GM18907 (cell line): ENCODE measurements at regions not wholly inside any gene's neighbourhood (a gene's known extent, or its start where the extent isn't known, plus 50 kb on each side); places are given as distances from the start of the nearest gene placed in this dataset.
A peak's percentile ranks its signal among the peaks of the same experiment; 100 is the strongest.
"Not testable (repeated sequence)": the region's sequence is repeated elsewhere in the genome, so short reads cannot be mapped to it uniquely, and the experiment has no call there.

ENCODE experiments used
- ATAC-seq: cut with Tn5 transposase; IDR thresholded peaks from one replicate; pipeline ENCODE4 v1.9.1; 2021; ENCODE audit warnings: mild to moderate bottlenecking, moderate library complexity; ENCODE audit not compliant: unreplicated experiment

- peak; percentile 76 for ATAC-seq
Measured at GRCh38 chr6:85983032-85983659, 340.5 kb upstream of the SYNCRIP start.

- no peak for ATAC-seq
Measured at GRCh38 chr6:85977661-85978060, 335.0 kb upstream of the SYNCRIP start.

- ATAC-seq, result peak; percentile 86
Measured at GRCh38 chr6:85975957-85976356, 333.3 kb upstream of the SYNCRIP start.

- no peak for ATAC-seq
Measured at GRCh38 chr6:85971238-85971637, 328.6 kb upstream of the SYNCRIP start.

GRCh38 chr6:85966828-85967227 lies 324.1 kb upstream of the SYNCRIP start:
- no peak for ATAC-seq

- ATAC-seq, result no peak
Measured at GRCh38 chr6:85961746-85962145, 319.1 kb upstream of the SYNCRIP start.

- ATAC-seq, result no peak
Measured at GRCh38 chr6:85961125-85961524, 318.4 kb upstream of the SYNCRIP start.

- ATAC-seq, result no peak
Measured at GRCh38 chr6:85948481-85948880, 305.8 kb upstream of the SYNCRIP start.

GRCh38 chr6:85945459-85946185 lies 302.9 kb upstream of the SYNCRIP start:
- ATAC-seq, result no peak

- ATAC-seq, result no peak
Measured at GRCh38 chr6:85944776-85945175, 302.1 kb upstream of the SYNCRIP start.

- ATAC-seq, result peak; percentile 72
Measured at GRCh38 chr6:85942844-85943243, 300.2 kb upstream of the SYNCRIP start.

- ATAC-seq, result no peak
Measured at GRCh38 chr6:85936916-85937315, 294.2 kb upstream of the SYNCRIP start.

GRCh38 chr6:85923013-85923430 lies 280.3 kb upstream of the SYNCRIP start:
- peak; percentile 97 for ATAC-seq

- ATAC-seq, result no peak
Measured at GRCh38 chr6:85920782-85921181, 278.1 kb upstream of the SYNCRIP start.

- no peak for ATAC-seq
Measured at GRCh38 chr6:85917522-85917921, 274.8 kb upstream of the SYNCRIP start.

- no peak for ATAC-seq
Measured at GRCh38 chr6:85913001-85913400, 270.3 kb upstream of the SYNCRIP start.

- ATAC-seq, result no peak
Measured at GRCh38 chr6:85912582-85912981, 269.9 kb upstream of the SYNCRIP start.

GRCh38 chr6:85911067-85911466 lies 268.4 kb upstream of the SYNCRIP start:
- ATAC-seq, result no peak

GRCh38 chr6:85908120-85908519 lies 265.4 kb upstream of the SYNCRIP start:
- ATAC-seq, result not testable (repeated sequence)

- ATAC-seq, result no peak
Measured at GRCh38 chr6:85892346-85892745, 249.7 kb upstream of the SYNCRIP start.

- ATAC-seq, result no peak
Measured at GRCh38 chr6:85887461-85887860, 244.8 kb upstream of the SYNCRIP start.

GRCh38 chr6:85868685-85869084 lies 226.0 kb upstream of the SYNCRIP start:
- no peak for ATAC-seq

- no peak for ATAC-seq
Measured at GRCh38 chr6:85867595-85867994, 224.9 kb upstream of the SYNCRIP start.
